GM18498 (cell line): ENCODE measurements at regions not wholly inside any gene's neighbourhood (a gene's known extent, or its start where the extent isn't known, plus 50 kb on each side); places are given as distances from the start of the nearest gene placed in this dataset.
A peak's percentile ranks its signal among the peaks of the same experiment; 100 is the strongest.
"Not testable (repeated sequence)": the region's sequence is repeated elsewhere in the genome, so short reads cannot be mapped to it uniquely, and the experiment has no call there.

Source experiments
- ATAC-seq: cut with Tn5 transposase; IDR thresholded peaks from one replicate; pipeline ENCODE4 v1.9.1; 2021; ENCODE audit warnings: mild to moderate bottlenecking, moderate library complexity; ENCODE audit not compliant: unreplicated experiment

- ATAC-seq: no peak
Observed at GRCh38 chr14:34050606-34051005, 99.7 kb upstream of the EGLN3 start.

GRCh38 chr14:34049790-34050189 is 98.9 kb upstream of the EGLN3 start:
- ATAC-seq: no peak

- ATAC-seq: not testable (repeated sequence)
Observed at GRCh38 chr14:34049187-34049586, 98.3 kb upstream of the EGLN3 start.

GRCh38 chr14:34046799-34047520 is 96.1 kb upstream of the EGLN3 start:
- no peak for ATAC-seq

- ATAC-seq: no peak
Observed at GRCh38 chr14:34044666-34045306, 93.9 kb upstream of the EGLN3 start.

GRCh38 chr14:34044373-34044637 is 93.4 kb upstream of the EGLN3 start:
- ATAC-seq: no peak

GRCh38 chr14:34043627-34044372 is 92.9 kb upstream of the EGLN3 start:
- ATAC-seq: peak; percentile 86

- ATAC-seq: no peak
Observed at GRCh38 chr14:34041220-34041619, 90.3 kb upstream of the EGLN3 start.

- ATAC-seq: no peak
Observed at GRCh38 chr14:34040766-34041165, 89.9 kb upstream of the EGLN3 start.

- no peak for ATAC-seq
Observed at GRCh38 chr14:34039428-34040047, 88.7 kb upstream of the EGLN3 start.

- no peak for ATAC-seq
Observed at GRCh38 chr14:34038358-34039057, 87.6 kb upstream of the EGLN3 start.

GRCh38 chr14:34036319-34036766 is 85.5 kb upstream of the EGLN3 start:
- ATAC-seq: no peak

- ATAC-seq: no peak
Observed at GRCh38 chr14:34035934-34036250, 85.0 kb upstream of the EGLN3 start.

GRCh38 chr14:34035177-34035933 is 84.5 kb upstream of the EGLN3 start:
- no peak for ATAC-seq

- no peak for ATAC-seq
Observed at GRCh38 chr14:34034447-34035176, 83.7 kb upstream of the EGLN3 start.

GRCh38 chr14:34032720-34033119 is 81.8 kb upstream of the EGLN3 start:
- ATAC-seq: no peak

- ATAC-seq: no peak
Observed at GRCh38 chr14:34030864-34031263, 80.0 kb upstream of the EGLN3 start.

- no peak for ATAC-seq
Observed at GRCh38 chr14:34029921-34030334, 79.1 kb upstream of the EGLN3 start.

- ATAC-seq: no peak
Observed at GRCh38 chr14:34027990-34028495, 77.2 kb upstream of the EGLN3 start.
